ENCODE measurements at regions not wholly inside any gene's neighbourhood (a gene's known extent, or its start where the extent isn't known, plus 50 kb on each side); places are given as distances from the start of the nearest gene placed in this dataset.

- Histone ChIP-seq H3K27me3 (ENCODE audit: control insufficient read depth, insufficient read depth, low read length) (no peaks in the 10 kb centered on the region), H3K36me3 (ENCODE audit: control insufficient read depth, insufficient read depth, low read length) (no peaks in the 10 kb centered on the region), H3K27ac (ENCODE audit: low read depth, low read length) (no peak overlapping the region), H3K4me1 (ENCODE audit: control insufficient read depth, insufficient read depth, low read length) (no peaks in the 10 kb centered on the region), H3K9ac (ENCODE audit: low read length) (no peak overlapping the region), H3K4me3 (ENCODE audit: low read length) (no peak overlapping the region)
These were observed 479.7 kb upstream of the MGAT4C start for GRCh38 chr12:86735851-86736250.

DNA sequence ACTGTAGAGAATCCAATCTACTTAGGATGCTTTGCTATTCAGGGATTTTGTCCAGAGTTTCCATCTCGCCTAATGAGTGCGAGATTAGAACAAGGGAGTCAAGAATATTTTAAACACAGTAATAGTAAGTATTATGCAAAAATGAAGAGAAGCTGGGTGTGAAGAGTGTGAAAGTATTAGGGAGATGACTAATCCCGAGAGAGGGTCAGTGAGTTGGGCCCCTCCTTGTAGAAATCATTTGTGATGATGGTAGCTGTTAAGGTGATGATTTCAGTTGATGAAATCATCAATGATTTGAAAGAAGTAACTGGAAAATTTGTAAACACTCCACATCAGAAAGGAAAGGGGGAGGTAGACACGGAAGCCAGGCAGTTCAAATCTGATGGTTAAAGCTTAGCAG is 478.9 kb upstream of the MGAT4C start:
- Histone ChIP-seq H3K4me3 (ENCODE audit: low read length) (no peak overlapping the region), H3K9ac (ENCODE audit: low read length) (no peak overlapping the region), H3K36me3 (ENCODE audit: control insufficient read depth, insufficient read depth, low read length) (no peaks in the 10 kb centered on the region), H3K4me1 (ENCODE audit: control insufficient read depth, insufficient read depth, low read length) (no peaks in the 10 kb centered on the region), H3K27ac (ENCODE audit: low read depth, low read length) (no peak overlapping the region), H3K27me3 (ENCODE audit: control insufficient read depth, insufficient read depth, low read length) (no peaks in the 10 kb centered on the region)

- H3K27ac ChIP-seq (ENCODE audit: low read depth, low read length): no peak overlapping the region
- H3K9ac ChIP-seq (ENCODE audit: low read length): no peak overlapping the region
- H3K36me3 ChIP-seq (ENCODE audit: control insufficient read depth, insufficient read depth, low read length): no peaks in the 10 kb centered on the region
- H3K27me3 ChIP-seq (ENCODE audit: control insufficient read depth, insufficient read depth, low read length): no peaks in the 10 kb centered on the region
- H3K4me1 ChIP-seq (ENCODE audit: control insufficient read depth, insufficient read depth, low read length): peaks cover 5% of the 10 kb centered on the region
- H3K4me3 ChIP-seq (ENCODE audit: low read length): no peak overlapping the region
These were observed 474.0 kb upstream of the MGAT4C start for GRCh38 chr12:86730233-86730632.

GRCh38 chr12:86729739-86730138 is 473.5 kb upstream of the MGAT4C start:
- H3K36me3 ChIP-seq (ENCODE audit: control insufficient read depth, insufficient read depth, low read length): no peaks in the 10 kb centered on the region
- no peak overlapping the region for H3K4me3 ChIP-seq (ENCODE audit: low read length)
- no peaks in the 10 kb centered on the region for H3K27me3 ChIP-seq (ENCODE audit: control insufficient read depth, insufficient read depth, low read length)
- H3K9ac ChIP-seq (ENCODE audit: low read length): no peak overlapping the region
- peaks cover 5% of the 10 kb centered on the region for H3K4me1 ChIP-seq (ENCODE audit: control insufficient read depth, insufficient read depth, low read length)
- no peak overlapping the region for H3K27ac ChIP-seq (ENCODE audit: low read depth, low read length)

GRCh38 chr12:86727160-86727559 is 471.0 kb upstream of the MGAT4C start:
- H3K9ac ChIP-seq (ENCODE audit: low read length): no peak overlapping the region
- no peak overlapping the region for H3K27ac ChIP-seq (ENCODE audit: low read depth, low read length)
- H3K4me1 ChIP-seq (ENCODE audit: control insufficient read depth, insufficient read depth, low read length): peaks cover 5% of the 10 kb centered on the region
- H3K36me3 ChIP-seq (ENCODE audit: control insufficient read depth, insufficient read depth, low read length): no peaks in the 10 kb centered on the region
- H3K4me3 ChIP-seq (ENCODE audit: low read length): no peak overlapping the region
- no peaks in the 10 kb centered on the region for H3K27me3 ChIP-seq (ENCODE audit: control insufficient read depth, insufficient read depth, low read length)

GRCh38 chr12:86724716-86725115 is 468.5 kb upstream of the MGAT4C start:
- Histone ChIP-seq H3K4me3 (ENCODE audit: low read length) (no peak overlapping the region), H3K27ac (ENCODE audit: low read depth, low read length) (no peak overlapping the region), H3K4me1 (ENCODE audit: control insufficient read depth, insufficient read depth, low read length) (peaks cover 5% of the 10 kb centered on the region), H3K9ac (ENCODE audit: low read length) (no peak overlapping the region), H3K27me3 (ENCODE audit: control insufficient read depth, insufficient read depth, low read length) (no peaks in the 10 kb centered on the region), H3K36me3 (ENCODE audit: control insufficient read depth, insufficient read depth, low read length) (no peaks in the 10 kb centered on the region)

- no peak overlapping the region for H3K4me3 ChIP-seq (ENCODE audit: low read length)
- no peaks in the 10 kb centered on the region for H3K36me3 ChIP-seq (ENCODE audit: control insufficient read depth, insufficient read depth, low read length)
- no peak overlapping the region for H3K27ac ChIP-seq (ENCODE audit: low read depth, low read length)
- no peaks in the 10 kb centered on the region for H3K27me3 ChIP-seq (ENCODE audit: control insufficient read depth, insufficient read depth, low read length)
- H3K4me1 ChIP-seq (ENCODE audit: control insufficient read depth, insufficient read depth, low read length): peaks cover 5% of the 10 kb centered on the region
- H3K9ac ChIP-seq (ENCODE audit: low read length): no peak overlapping the region
These were observed 467.1 kb upstream of the MGAT4C start for GRCh38 chr12:86723326-86723725.

DNA sequence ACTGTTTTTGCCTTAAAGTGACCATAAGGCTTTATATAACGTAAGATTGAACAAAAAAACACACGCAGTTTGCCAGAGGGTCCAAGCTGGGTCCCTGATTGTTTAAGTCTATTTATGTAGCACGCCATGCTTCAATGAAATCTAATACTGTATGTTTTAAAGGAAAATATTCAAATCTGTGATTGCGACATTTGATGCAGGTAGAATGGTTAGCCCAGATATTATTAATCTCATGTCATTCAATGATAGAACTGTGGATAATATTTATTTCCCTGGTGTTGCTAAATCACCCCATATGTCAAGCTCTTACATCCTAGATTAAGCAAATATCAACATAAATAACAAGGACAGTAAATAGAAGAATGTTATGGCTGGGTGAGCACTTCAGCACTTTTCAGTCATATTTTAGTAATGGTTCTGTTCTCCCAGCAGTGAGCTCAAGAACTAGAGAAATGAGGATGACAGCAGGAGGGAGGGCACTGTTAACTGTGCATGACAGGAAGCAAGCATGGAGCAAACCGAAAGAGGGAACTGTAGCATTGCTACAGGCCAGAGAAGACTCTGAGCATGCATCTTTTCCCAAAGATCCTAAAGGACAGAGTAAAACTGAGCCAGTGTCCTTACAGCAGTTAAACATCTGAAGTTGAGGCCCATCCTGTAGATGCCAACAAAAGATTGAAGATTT is 465.7 kb upstream of the MGAT4C start:
- H3K36me3 ChIP-seq (ENCODE audit: control insufficient read depth, insufficient read depth, low read length): no peaks in the 10 kb centered on the region
- no peaks in the 10 kb centered on the region for H3K27me3 ChIP-seq (ENCODE audit: control insufficient read depth, insufficient read depth, low read length)
- no peak overlapping the region for H3K4me3 ChIP-seq (ENCODE audit: low read length)
- H3K27ac ChIP-seq (ENCODE audit: low read depth, low read length): no peak overlapping the region
- H3K9ac ChIP-seq (ENCODE audit: low read length): no peak overlapping the region
- H3K4me1 ChIP-seq (ENCODE audit: control insufficient read depth, insufficient read depth, low read length): no peaks in the 10 kb centered on the region

DNA sequence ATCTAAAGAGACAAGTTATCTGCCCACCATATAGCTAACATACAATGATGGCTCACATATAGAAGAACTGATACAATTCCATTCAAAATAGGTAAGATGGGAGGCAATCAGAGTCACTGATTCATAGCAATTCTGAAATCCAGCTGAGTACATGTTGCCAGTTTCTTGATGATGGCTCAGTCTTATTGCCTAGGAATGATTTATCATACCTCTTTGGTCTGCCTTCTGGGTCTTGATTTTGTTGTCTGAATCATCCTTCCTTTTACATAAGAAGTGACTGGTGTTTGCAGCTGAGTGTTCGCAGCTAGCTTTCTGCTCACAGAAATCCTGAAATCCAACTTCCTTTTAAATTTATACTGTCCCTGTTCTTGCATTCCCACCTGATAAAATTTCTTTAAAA is 463.2 kb upstream of the MGAT4C start:
- H3K36me3 ChIP-seq (ENCODE audit: control insufficient read depth, insufficient read depth, low read length): no peaks in the 10 kb centered on the region
- no peak overlapping the region for H3K4me3 ChIP-seq (ENCODE audit: low read length)
- no peak overlapping the region for H3K9ac ChIP-seq (ENCODE audit: low read length)
- H3K4me1 ChIP-seq (ENCODE audit: control insufficient read depth, insufficient read depth, low read length): no peaks in the 10 kb centered on the region
- H3K27ac ChIP-seq (ENCODE audit: low read depth, low read length): no peak overlapping the region
- H3K27me3 ChIP-seq (ENCODE audit: control insufficient read depth, insufficient read depth, low read length): no peaks in the 10 kb centered on the region

- no peaks in the 10 kb centered on the region for H3K36me3 ChIP-seq (ENCODE audit: control insufficient read depth, insufficient read depth, low read length)
- H3K4me1 ChIP-seq (ENCODE audit: control insufficient read depth, insufficient read depth, low read length): no peaks in the 10 kb centered on the region
- H3K4me3 ChIP-seq (ENCODE audit: low read length): no peak overlapping the region
- H3K27me3 ChIP-seq (ENCODE audit: control insufficient read depth, insufficient read depth, low read length): no peaks in the 10 kb centered on the region
- H3K27ac ChIP-seq (ENCODE audit: low read depth, low read length): no peak overlapping the region
- H3K9ac ChIP-seq (ENCODE audit: low read length): no peak overlapping the region
These were observed 456.9 kb upstream of the MGAT4C start for GRCh38 chr12:86713121-86713520.

DNA sequence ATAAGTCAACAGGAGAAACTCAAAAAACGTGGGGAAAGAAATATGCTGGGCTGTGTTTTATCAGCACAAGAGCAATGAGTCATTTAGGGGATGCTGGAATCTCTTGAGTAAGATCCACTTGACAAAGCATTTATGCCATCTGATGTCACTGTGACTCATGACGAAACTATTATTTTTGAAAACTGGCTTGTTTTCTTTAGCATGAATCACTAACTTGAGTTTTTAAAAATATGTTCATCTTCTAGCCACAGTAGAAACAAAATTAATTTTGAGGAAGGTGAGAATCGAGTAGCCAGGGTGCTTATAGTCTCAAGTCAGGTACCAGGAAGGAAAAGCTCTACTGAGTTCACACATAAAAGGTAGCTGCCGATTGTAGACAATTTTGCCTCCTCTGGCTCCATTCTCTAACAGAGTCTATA is 456.2 kb upstream of the MGAT4C start:
- Histone ChIP-seq H3K27me3 (ENCODE audit: control insufficient read depth, insufficient read depth, low read length) (no peaks in the 10 kb centered on the region), H3K4me1 (ENCODE audit: control insufficient read depth, insufficient read depth, low read length) (no peaks in the 10 kb centered on the region), H3K4me3 (ENCODE audit: low read length) (no peak overlapping the region), H3K9ac (ENCODE audit: low read length) (no peak overlapping the region), H3K27ac (ENCODE audit: low read depth, low read length) (no peak overlapping the region), H3K36me3 (ENCODE audit: control insufficient read depth, insufficient read depth, low read length) (no peaks in the 10 kb centered on the region)

DNA sequence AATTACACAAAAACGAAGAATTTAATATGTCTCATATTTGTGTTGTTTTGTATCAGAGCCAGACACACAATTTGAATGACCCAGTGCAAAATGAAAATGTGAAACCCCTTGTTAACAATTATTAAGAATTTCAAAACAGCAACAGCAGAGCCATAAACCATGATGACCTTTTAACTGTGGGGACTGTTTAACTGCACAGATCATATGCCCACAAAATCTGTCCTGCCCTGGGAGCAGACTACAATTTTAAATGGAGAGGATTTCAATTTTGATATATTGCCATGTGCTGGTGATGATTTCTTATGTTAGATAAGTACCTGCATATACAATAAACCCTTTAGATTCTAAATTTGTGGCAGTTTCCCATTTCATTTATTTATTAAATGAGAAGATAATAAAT is 455.5 kb upstream of the MGAT4C start:
- no peaks in the 10 kb centered on the region for H3K27me3 ChIP-seq (ENCODE audit: control insufficient read depth, insufficient read depth, low read length)

GRCh38 chr12:86710109-86710508 is 453.9 kb upstream of the MGAT4C start:
- no peaks in the 10 kb centered on the region for H3K4me1 ChIP-seq (ENCODE audit: control insufficient read depth, insufficient read depth, low read length)
- no peak overlapping the region for H3K27ac ChIP-seq (ENCODE audit: low read depth, low read length)
- no peaks in the 10 kb centered on the region for H3K36me3 ChIP-seq (ENCODE audit: control insufficient read depth, insufficient read depth, low read length)
- no peak overlapping the region for H3K9ac ChIP-seq (ENCODE audit: low read length)
- no peaks in the 10 kb centered on the region for H3K27me3 ChIP-seq (ENCODE audit: control insufficient read depth, insufficient read depth, low read length)
- H3K4me3 ChIP-seq (ENCODE audit: low read length): no peak overlapping the region

More for the DNA sequence above, 455.5 kb upstream of the MGAT4C start:
- H3K4me1 ChIP-seq (ENCODE audit: control insufficient read depth, insufficient read depth, low read length): no peaks in the 10 kb centered on the region
- no peak overlapping the region for H3K9ac ChIP-seq (ENCODE audit: low read length)
- H3K27ac ChIP-seq (ENCODE audit: low read depth, low read length): no peak overlapping the region
- H3K36me3 ChIP-seq (ENCODE audit: control insufficient read depth, insufficient read depth, low read length): no peaks in the 10 kb centered on the region
- H3K4me3 ChIP-seq (ENCODE audit: low read length): no peak overlapping the region

Measured in rectal smooth muscle tissue (tissue), 1 donor.